ENCODE measurements at regions not wholly inside any gene's neighbourhood (a gene's known extent, or its start where the extent isn't known, plus 50 kb on each side); places are given as distances from the start of the nearest gene placed in this dataset.
"Not testable (repeated sequence)": the region's sequence is repeated elsewhere in the genome, so short reads cannot be mapped to it uniquely, and the experiment has no call there.

- no peak for DNase-seq
Observed at GRCh38 chr9:17846948-17847655, 268.2 kb downstream of the SH3GL2 start.

DNA sequence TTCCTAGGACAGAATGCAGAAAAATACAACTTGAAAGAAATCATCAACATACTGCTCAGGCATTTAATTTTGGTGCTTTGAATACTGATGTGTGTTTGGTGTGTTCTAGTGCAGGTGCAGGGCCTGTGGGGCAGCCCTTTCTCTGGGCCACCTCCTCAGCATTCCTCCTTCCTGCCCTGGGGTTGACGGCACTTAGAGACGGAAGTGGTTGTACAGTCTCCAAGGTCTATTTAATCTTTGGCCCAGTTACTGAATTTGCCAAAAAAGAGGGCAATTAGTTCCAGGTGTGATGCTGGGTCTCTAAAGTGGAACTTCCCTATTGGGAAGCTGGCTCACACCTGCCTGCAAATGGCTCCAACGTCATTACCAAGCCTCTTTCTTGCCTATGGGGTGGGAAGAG, 269.0 kb downstream of the SH3GL2 start:
- no peak for DNase-seq

GRCh38 chr9:17852108-17852507, 273.2 kb downstream of the SH3GL2 start:
- no peak for DNase-seq

DNA sequence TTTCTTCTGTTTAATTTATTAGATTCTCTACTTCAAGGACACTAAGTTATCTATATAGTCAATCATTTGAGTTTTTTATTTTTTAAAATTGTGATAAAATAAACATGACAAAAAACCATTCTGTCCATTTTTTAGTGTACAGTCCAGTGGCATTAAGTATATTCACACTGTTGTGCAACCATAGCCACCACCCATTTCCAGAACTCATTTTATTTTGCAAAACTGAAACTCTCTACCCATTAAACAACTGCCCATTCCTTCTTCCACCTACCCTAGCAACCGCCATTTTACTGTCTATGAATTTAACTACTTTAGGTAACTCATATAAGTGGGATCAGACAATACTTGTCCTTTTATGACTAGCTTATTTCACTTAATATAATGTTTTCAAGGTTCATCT, 275.6 kb downstream of the SH3GL2 start:
- DNase-seq, result no peak

DNA sequence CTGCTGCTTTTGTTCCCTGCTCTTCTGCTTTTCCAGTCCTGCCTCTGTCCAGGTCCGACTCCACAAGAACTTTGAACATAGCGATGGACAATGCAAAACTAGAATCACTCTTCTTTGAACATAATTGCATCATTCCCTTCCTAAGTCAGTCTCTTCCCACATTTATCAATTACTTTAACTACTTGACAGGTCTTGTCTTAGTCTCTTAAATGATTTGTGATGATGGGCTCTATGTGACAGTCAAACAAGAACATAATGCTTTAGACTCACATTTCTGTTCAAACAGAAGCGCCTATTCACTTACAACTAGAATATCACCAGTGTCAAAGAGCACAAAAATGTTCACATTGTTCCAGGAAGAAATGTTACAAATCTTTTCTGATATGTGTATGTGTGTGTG, 278.1 kb downstream of the SH3GL2 start:
- DNase-seq, result no peak

GRCh38 chr9:17859228-17859627, 280.4 kb downstream of the SH3GL2 start:
- no peak for DNase-seq

GRCh38 chr9:17859987-17860386, 281.1 kb downstream of the SH3GL2 start:
- no peak for DNase-seq

DNA sequence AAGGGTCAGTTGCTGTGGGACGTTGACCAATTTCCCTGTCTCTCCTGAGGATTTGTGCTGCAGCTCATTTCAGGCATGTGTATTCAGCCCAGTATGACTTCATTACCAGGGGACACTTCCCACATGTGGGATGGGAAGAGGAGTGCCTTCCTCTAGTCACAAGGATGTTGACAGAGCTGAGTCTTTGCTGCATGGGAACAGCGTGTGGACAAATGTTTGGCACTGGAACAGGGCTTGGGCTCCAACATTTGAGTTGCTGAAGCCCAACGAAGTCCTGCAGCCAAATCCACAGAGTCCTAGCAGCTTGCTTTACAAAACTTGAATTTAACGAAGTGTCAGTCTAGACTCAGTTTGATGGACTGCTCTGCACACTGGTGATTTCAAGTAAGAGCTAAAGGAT, 283.2 kb downstream of the SH3GL2 start:
- DNase-seq, result no peak

DNA sequence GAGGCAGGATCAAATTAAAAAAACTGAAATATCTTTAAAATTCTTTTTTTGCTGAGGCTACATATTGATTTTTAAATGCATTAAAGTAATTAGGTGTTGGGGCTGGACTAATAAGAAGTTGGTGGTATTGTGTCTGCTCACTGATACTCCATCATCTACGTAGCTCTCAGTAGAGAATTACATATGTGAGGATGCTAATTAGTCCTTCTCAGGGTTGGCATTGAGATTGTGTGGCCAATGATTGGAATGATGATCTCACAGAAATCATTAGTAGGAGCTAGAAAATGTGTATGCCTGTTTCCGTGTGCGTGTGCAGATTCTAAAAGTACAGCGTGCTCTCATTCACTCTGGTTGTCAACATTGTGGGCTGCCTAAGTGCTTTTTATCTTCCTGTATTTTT, 283.8 kb downstream of the SH3GL2 start:
- DNase-seq, result no peak

- DNase-seq, result no peak
Observed at GRCh38 chr9:17863213-17863883, 284.5 kb downstream of the SH3GL2 start.

DNA sequence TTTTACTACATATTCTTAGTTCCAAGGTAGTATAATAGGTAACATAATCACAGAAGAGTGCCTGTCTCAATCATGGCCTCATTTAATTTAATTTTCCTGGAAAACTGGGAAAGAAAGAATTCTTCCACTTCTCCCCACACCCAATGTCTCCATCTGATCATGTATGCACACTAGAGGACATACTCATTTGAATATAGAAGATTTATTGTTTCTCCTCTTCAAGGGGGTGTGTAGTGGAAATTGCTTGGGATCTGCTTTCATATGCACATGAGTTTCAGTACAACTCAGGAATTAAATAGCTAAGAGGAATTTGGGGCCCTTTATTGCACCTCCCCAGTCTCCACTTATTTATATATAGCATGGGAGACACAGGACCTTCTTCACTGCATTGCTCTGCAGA, 285.1 kb downstream of the SH3GL2 start:
- DNase-seq, result no peak

- DNase-seq, result no peak
Observed at GRCh38 chr9:17864951-17865350, 286.1 kb downstream of the SH3GL2 start.

DNA sequence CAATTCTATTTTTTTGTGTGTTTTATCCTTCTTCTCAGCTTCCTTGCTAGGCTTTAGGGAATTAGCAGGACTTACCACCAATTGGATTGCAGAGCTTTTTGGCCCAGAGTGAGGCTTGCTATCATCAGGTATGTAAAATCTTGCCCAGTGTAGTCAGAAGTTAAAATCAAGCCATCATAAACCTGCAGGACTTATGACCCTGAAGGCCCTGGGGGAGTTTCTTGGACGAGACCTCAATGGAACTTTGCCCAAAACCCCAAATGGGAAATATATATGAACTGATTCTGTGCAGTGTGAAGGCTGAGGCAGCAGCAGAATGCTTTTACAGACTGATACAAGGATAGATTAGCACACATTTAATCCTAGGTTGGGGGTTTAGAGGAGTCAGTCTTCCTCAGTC, 287.0 kb downstream of the SH3GL2 start:
- no peak for DNase-seq

GRCh38 chr9:17870722-17871121, 291.9 kb downstream of the SH3GL2 start:
- DNase-seq, result no peak

GRCh38 chr9:17871213-17871890, 292.5 kb downstream of the SH3GL2 start:
- DNase-seq, result no peak

DNA sequence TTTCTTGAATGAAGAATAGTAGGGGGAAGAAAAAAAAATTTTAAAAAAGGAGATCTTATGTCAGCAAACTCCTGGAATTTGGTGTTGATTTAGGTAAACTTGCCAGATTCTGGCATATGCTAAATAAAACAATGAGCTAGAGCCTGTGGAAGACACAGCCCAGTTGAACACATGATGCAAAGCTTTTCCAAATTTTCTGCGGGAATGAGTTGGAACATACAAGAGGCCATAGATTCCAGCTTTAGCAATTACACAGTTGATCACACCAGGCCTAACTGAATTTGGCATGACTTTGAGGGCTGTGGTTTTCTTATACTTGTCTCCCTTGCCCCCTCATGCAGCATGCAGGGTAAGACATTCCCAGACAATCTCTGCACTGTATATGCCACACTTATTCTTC, 297.0 kb downstream of the SH3GL2 start:
- DNase-seq, result no peak

GRCh38 chr9:17876687-17877086, 297.8 kb downstream of the SH3GL2 start:
- DNase-seq, result no peak

GRCh38 chr9:17878810-17879370, 300.0 kb downstream of the SH3GL2 start:
- no peak for DNase-seq

DNA sequence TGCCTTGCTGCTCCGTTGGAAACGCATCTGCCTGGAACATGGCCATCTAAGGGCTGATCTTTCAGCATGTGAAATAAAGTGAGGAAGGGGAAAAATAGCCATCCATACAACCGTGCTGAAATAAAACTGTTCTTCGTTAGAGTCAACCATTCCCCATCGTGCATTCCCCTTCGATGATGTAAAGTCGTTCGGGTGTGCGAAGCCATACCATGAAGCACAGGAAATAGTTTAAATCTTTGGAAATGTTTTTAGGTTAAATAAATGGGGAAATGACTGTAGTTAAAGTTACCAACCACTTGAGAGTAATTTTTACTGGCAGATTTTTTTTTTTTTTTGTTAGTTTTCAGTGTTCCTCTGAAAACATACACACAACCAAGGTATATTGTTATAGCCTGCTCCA, 302.5 kb downstream of the SH3GL2 start:
- no peak for DNase-seq

DNA sequence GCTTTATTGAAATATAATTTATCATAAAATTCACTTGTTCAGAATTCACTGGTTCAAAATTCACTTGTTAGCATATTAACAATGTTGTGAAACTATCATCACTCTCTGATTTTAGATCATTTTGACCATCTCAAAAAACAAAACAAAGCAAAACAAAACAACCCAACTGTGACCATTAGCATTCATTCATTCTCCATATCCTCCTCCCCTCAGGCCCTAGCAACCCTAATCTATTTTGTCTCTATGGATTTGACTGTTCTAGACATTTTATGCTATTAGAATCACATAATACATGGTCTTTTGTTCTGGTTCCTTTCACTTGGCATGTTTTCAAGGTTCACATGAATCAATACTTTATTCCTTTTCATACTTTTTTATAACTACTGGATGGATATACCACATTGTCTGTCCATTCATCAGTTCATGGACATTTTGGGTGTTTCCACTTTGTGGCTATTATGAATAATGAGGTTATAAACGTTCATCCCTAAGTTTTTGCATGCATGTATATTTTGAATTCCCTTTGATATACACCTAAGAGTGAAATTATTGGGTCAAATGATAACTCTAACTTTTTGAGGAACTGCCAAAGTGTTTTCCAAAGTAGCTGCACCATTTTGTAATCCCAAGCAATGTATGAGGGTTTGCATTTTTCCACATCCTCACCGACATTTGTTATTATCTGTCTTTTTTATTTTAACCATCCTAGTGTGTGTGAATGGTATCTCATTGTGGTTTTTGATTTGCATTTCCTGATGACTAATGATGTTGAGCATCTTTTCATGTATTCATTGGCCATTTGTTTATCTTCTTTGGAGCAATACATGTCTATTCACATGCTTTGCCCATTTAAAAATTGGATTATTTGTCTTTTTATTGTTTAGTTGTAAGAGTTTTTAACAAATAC, 304.1 kb downstream of the SH3GL2 start:
- DNase-seq, result no peak

GRCh38 chr9:17888066-17888465, 309.2 kb downstream of the SH3GL2 start:
- no peak for DNase-seq

GRCh38 chr9:17888964-17889363, 310.1 kb downstream of the SH3GL2 start:
- not testable (repeated sequence) for DNase-seq

Data from stimulated activated CD4-positive, alpha-beta T cell treated with anti-CD3 and anti-CD28 coated beads, Interleukin-4, amount 100 ng/mL, for 24 hours (primary cell).